Mesendoderm (in vitro differentiated cells): ENCODE measurements at regions not wholly inside any gene's neighbourhood (a gene's known extent, or its start where the extent isn't known, plus 50 kb on each side); places are given as distances from the start of the nearest gene placed in this dataset.

Experiments used
- DNase-seq: peaks from one replicate; pipeline ENCODE4 v3.0.0; 2013
- H2AK5ac ChIP-seq: 2 replicates; pipeline ENCODE4 v1.6.1; 2013; ENCODE audit warnings: low read length, inconsistent platforms
- H2BK120ac ChIP-seq: 2 replicates; pipeline ENCODE4 v1.6.1; 2013; ENCODE audit warnings: low read depth, mild to moderate bottlenecking, low read length, moderate library complexity, mixed read lengths
- H2BK15ac ChIP-seq: replicated peaks from 2 replicates; pipeline ENCODE4 v1.6.1; 2013; ENCODE audit warnings: low read depth, mild to moderate bottlenecking, moderate library complexity
- H2BK5ac ChIP-seq: 2 replicates; pipeline ENCODE4 v1.6.1; 2013; ENCODE audit warnings: low read length, inconsistent platforms
- H3K18ac ChIP-seq: 2 replicates; pipeline ENCODE4 v1.6.1; 2013; ENCODE audit warnings: mild to moderate bottlenecking, low read length, mixed read lengths
- H3K23ac ChIP-seq: one replicate; pipeline ENCODE4 v1.6.1; 2013; ENCODE audit warnings: low read length
- H3K27ac ChIP-seq: 2 replicates; pipeline ENCODE4 v1.5.1; 2013; ENCODE audit warnings: low read depth, mild to moderate bottlenecking, inconsistent platforms, low read length, moderate library complexity
- H3K27me3 ChIP-seq: 2 replicates; pipeline ENCODE4 v1.6.1; 2013; ENCODE audit warnings: low read length, control low read depth, mild to moderate bottlenecking, inconsistent platforms; ENCODE audit not compliant: insufficient read depth, poor library complexity
- H3K36me3 ChIP-seq: 2 replicates; pipeline ENCODE4 v1.6.1; 2013; ENCODE audit warnings: low read length, inconsistent platforms; ENCODE audit not compliant: control insufficient read depth, insufficient read depth
- H3K4ac ChIP-seq: one replicate; pipeline ENCODE4 v1.6.1; 2013; ENCODE audit warnings: low read depth, mild to moderate bottlenecking, low read length, moderate library complexity
- H3K4me1 ChIP-seq: 2 replicates; pipeline ENCODE4 v1.6.1; 2013; ENCODE audit warnings: low read depth, low read length, inconsistent platforms; ENCODE audit not compliant: control insufficient read depth
- H3K4me2 ChIP-seq: 2 replicates; pipeline ENCODE4 v1.6.1; 2013; ENCODE audit warnings: low read length
- H3K4me3 ChIP-seq: 2 replicates; pipeline ENCODE4 v1.5.1; 2013; ENCODE audit warnings: mild to moderate bottlenecking, low read length
- H3K56ac ChIP-seq: one replicate; pipeline ENCODE4 v1.6.1; 2013; ENCODE audit warnings: low read length
- H3K79me1 ChIP-seq: 2 replicates; pipeline ENCODE4 v1.6.1; 2013; ENCODE audit warnings: low read length, inconsistent platforms
- H3K79me2 ChIP-seq: 2 replicates; pipeline ENCODE4 v1.6.1; 2013; ENCODE audit warnings: mild to moderate bottlenecking, low read length; ENCODE audit not compliant: control insufficient read depth, insufficient read depth
- H3K9ac ChIP-seq: 2 replicates; pipeline ENCODE4 v1.6.1; 2013; ENCODE audit warnings: low read length, inconsistent platforms
- H4K5ac ChIP-seq: one replicate; pipeline ENCODE4 v1.6.1; 2013; ENCODE audit warnings: low read length
- H4K8ac ChIP-seq: one replicate; pipeline ENCODE4 v1.6.1; 2013; ENCODE audit warnings: low read depth, mild to moderate bottlenecking, control low read depth, low read length, moderate library complexity
- WGBS: extraction: QIAGEN DNeasy Blood & Tissue Kit; methylation state at CpG from one replicate; pipeline ENCODE4 v1.1.7; 2013; ENCODE audit warnings: low lambda C conversion rate, missing lambda C conversion rate; ENCODE audit not compliant: insufficient coverage; ENCODE audit errors: extremely low coverage; 5-methylcytosine and 5-hydroxymethylcytosine counted together

DNA sequence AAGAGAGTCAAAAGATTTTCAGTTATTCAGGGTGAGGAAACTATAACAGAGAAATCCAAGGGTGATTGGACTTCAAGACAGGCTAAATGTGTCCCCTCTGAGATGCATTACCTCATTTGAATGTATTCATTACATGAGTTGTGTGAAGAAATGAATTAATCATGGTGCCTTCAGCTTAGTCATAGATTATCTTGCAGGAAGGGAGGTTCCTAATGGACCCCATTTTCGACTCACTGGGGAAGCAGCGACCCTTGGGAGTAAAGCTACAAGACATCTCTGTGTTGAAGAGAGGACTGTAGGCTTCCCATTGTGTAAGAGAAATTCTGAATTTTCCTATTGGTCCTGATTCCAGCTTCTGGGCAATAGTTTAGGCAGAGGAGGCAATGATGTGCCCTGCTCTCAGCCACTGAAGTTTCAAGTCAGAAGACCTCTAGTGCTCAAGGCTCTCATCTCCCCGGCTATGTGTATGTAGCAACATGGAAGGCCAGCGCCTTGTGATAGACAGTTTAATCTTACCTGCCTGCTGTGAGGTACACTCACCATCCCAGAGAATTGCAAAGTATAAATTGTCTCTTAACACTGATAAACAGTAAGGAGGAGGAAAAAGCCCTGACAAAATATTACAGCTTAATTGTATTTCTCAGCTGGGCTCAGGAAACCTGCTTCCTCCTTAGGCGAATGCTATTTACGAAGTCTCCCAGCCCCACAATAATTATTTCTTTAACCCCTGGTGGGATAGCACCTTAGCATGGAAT lies 133.8 kb downstream of the PDCD6IP start:
- WGBS, result no CpG with 5 or more reads among the region's 6 CpGs
- Histone ChIP-seq H3K79me2 (no peaks in the 10 kb centered on the region), H3K9ac (no peak overlapping the region), H2AK5ac (no peak overlapping the region), H2BK120ac (no peak overlapping the region), H2BK5ac (no peak overlapping the region), H4K5ac (no peak overlapping the region), H2BK15ac (no peak overlapping the region), H3K23ac (no peak overlapping the region), H3K4me1 (no peaks in the 10 kb centered on the region), H3K36me3 (no peaks in the 10 kb centered on the region), H3K79me1 (no peaks in the 10 kb centered on the region), H3K4ac (no peak overlapping the region), H3K56ac (no peak overlapping the region), H3K27ac (no peak overlapping the region), H3K4me2 (no peak overlapping the region), H3K4me3 (no peak overlapping the region), H3K27me3 (no peaks in the 10 kb centered on the region), H3K18ac (no peak overlapping the region), H4K8ac (no peak overlapping the region)
- no peak for DNase-seq

DNA sequence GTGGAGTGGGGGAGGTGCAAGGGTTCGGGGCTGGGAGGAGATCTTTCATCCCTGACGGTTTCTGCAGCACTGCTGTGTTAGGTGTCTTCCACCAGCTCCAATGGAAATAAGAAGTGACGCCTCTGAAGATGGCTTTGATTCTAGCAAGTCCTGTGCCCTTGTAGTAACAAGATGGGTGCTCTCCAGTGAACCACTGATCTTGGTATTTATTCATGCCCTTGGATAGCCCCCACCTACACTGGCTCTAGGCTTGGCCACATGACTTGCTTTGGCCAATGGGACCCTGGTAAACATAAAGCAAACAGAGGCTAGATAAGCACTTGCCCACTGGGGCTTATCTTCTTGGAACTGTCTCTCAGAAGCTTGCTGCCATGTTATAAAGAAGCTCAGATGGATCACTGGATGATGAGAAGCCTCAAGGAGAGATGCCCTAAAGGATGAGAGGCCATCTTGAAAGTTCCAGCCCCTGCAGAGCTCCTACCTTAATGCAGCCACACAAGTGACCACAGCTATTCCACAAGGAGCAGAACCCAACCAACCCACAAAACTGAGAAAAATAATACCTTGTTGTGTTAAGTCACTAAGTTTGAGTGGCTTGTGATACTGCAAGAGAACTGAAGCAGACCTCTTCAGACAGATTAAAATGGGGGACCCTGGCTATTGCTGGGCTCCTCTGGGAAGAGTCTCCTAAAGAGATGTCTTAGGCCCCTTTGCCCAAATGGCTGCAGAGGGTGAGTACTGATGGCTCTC lies 137.9 kb downstream of the PDCD6IP start:
- H3K79me1 ChIP-seq, result no peaks in the 10 kb centered on the region
- WGBS, result no CpG with 5 or more reads among the region's 3 CpGs
- H3K36me3 ChIP-seq, result no peaks in the 10 kb centered on the region
- no peak overlapping the region for H4K8ac ChIP-seq
- H3K27ac ChIP-seq, result no peak overlapping the region
- H2BK15ac ChIP-seq, result no peak overlapping the region
- no peak overlapping the region for H3K4me2 ChIP-seq
- H3K23ac ChIP-seq, result no peak overlapping the region
- H3K56ac ChIP-seq, result no peak overlapping the region
- H3K18ac ChIP-seq, result no peak overlapping the region
- no peak overlapping the region for H2BK120ac ChIP-seq
- H3K4ac ChIP-seq, result no peak overlapping the region
- no peak overlapping the region for H2AK5ac ChIP-seq
- no peak overlapping the region for H4K5ac ChIP-seq
- no peaks in the 10 kb centered on the region for H3K79me2 ChIP-seq
- H3K27me3 ChIP-seq, result no peaks in the 10 kb centered on the region
- H3K4me1 ChIP-seq, result no peaks in the 10 kb centered on the region
- H3K9ac ChIP-seq, result no peak overlapping the region
- DNase-seq, result no peak
- H2BK5ac ChIP-seq, result no peak overlapping the region
- H3K4me3 ChIP-seq, result no peak overlapping the region

DNA sequence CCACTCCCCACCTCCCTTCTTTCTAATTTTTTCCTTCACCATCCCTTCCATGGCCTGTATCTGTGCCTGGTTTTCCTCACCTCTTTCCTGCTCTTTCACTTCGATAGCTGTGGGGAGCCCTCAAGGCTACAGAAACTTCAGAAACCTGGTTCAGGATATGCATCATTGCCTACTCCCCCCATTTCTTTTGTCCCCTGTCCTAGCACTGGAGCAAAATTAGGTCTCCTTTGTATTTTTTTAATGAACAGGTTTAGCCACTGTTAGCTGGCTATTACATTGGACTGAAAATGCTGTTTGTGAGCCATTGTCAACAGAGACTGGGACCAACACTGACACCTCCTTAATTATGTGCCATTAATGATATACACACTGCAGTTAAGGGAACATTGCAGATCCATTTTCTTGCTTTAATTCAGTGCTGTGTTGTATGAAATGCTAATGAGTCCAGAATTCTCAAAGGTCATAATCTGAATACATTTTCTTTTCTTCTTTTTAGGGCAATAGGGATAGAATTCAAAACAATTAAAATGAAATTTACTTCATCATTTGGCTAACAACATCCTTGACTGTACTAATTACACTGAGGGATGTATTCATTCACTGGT lies 138.6 kb downstream of the PDCD6IP start:
- Histone ChIP-seq H3K56ac (no peak overlapping the region), H4K5ac (no peak overlapping the region), H2AK5ac (no peak overlapping the region), H3K4me3 (no peak overlapping the region), H3K9ac (no peak overlapping the region), H3K4ac (no peak overlapping the region), H3K23ac (no peak overlapping the region), H3K4me2 (no peak overlapping the region), H2BK120ac (no peak overlapping the region), H3K79me1 (no peaks in the 10 kb centered on the region), H2BK5ac (no peak overlapping the region), H3K36me3 (no peaks in the 10 kb centered on the region), H4K8ac (no peak overlapping the region), H3K27ac (no peak overlapping the region), H3K4me1 (no peaks in the 10 kb centered on the region), H3K27me3 (no peaks in the 10 kb centered on the region), H3K79me2 (no peaks in the 10 kb centered on the region), H2BK15ac (no peak overlapping the region), H3K18ac (no peak overlapping the region)
- WGBS, result no CpG with 5 or more reads among the region's 1 CpG
- DNase-seq, result no peak

DNA sequence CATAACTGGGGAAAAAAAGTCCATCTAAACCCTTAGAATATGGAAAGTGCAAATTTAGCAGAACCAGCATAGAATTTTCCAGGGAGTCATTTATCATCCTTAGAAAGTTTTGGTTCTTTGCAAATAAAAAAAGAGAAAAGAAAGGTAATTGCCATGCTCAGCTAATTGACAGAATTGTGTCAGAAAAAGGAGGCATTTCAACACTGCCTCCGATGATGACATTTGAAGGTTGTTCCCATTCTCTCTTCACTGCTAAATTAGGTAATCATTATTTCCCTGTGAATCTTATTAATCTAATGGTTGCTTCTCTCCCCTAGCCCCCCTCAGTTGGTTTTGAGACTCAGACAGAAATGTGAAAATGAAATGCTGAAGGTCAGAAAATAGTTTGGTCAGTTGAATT lies 139.2 kb downstream of the PDCD6IP start:
- H2BK120ac ChIP-seq, result no peak overlapping the region
- no peak overlapping the region for H3K9ac ChIP-seq
- H3K79me2 ChIP-seq, result no peaks in the 10 kb centered on the region
- H3K18ac ChIP-seq, result no peak overlapping the region
- no peak overlapping the region for H4K5ac ChIP-seq
- H2BK5ac ChIP-seq, result no peak overlapping the region
- H3K56ac ChIP-seq, result no peak overlapping the region
- no peak overlapping the region for H3K4me2 ChIP-seq
- no peak overlapping the region for H2AK5ac ChIP-seq
- no peaks in the 10 kb centered on the region for H3K36me3 ChIP-seq
- H3K4me3 ChIP-seq, result no peak overlapping the region
- no peaks in the 10 kb centered on the region for H3K27me3 ChIP-seq
- no CpG with 5 or more reads among the region's 1 CpG for WGBS
- H3K79me1 ChIP-seq, result no peaks in the 10 kb centered on the region
- no peak overlapping the region for H4K8ac ChIP-seq
- no peak overlapping the region for H3K27ac ChIP-seq
- no peaks in the 10 kb centered on the region for H3K4me1 ChIP-seq
- no peak overlapping the region for H3K4ac ChIP-seq
- no peak for DNase-seq
- no peak overlapping the region for H2BK15ac ChIP-seq
- no peak overlapping the region for H3K23ac ChIP-seq

DNA sequence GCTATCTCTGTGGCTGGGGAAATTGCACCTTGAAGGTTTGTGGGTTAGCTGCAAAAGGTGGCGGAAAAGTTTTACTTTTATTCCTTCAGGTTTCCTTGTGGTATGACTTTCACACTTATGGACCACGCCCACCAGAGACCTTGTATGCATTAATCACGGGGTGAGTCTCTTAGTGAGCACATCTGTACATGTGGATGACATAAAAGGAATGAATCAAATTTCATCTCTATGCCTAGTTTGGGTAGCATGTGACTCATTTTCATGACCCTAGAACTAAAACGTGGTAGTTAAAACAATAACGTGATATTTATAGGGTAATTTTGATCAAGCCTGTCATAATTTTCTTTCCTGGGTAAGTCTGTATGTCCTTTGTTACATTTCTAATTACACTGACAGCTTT lies 141.7 kb downstream of the PDCD6IP start:
- H3K18ac ChIP-seq, result no peak overlapping the region
- no peak overlapping the region for H4K8ac ChIP-seq
- no peak overlapping the region for H3K56ac ChIP-seq
- H3K79me2 ChIP-seq, result no peaks in the 10 kb centered on the region
- no peak overlapping the region for H3K4me2 ChIP-seq
- no peak overlapping the region for H3K27ac ChIP-seq
- no peak overlapping the region for H3K9ac ChIP-seq
- no peak overlapping the region for H2BK5ac ChIP-seq
- H2BK120ac ChIP-seq, result no peak overlapping the region
- H3K36me3 ChIP-seq, result no peaks in the 10 kb centered on the region
- H3K79me1 ChIP-seq, result no peaks in the 10 kb centered on the region
- no peak overlapping the region for H2BK15ac ChIP-seq
- no CpG with 5 or more reads among the region's 5 CpGs for WGBS
- H3K4me1 ChIP-seq, result no peaks in the 10 kb centered on the region
- no peak overlapping the region for H3K4ac ChIP-seq
- no peak overlapping the region for H3K23ac ChIP-seq
- no peak overlapping the region for H3K4me3 ChIP-seq
- H2AK5ac ChIP-seq, result no peak overlapping the region
- no peak for DNase-seq
- H4K5ac ChIP-seq, result no peak overlapping the region
- no peaks in the 10 kb centered on the region for H3K27me3 ChIP-seq
